ENCODE measurements at regions not wholly inside any gene's neighbourhood (a gene's known extent, or its start where the extent isn't known, plus 50 kb on each side); places are given as distances from the start of the nearest gene placed in this dataset.

DNA sequence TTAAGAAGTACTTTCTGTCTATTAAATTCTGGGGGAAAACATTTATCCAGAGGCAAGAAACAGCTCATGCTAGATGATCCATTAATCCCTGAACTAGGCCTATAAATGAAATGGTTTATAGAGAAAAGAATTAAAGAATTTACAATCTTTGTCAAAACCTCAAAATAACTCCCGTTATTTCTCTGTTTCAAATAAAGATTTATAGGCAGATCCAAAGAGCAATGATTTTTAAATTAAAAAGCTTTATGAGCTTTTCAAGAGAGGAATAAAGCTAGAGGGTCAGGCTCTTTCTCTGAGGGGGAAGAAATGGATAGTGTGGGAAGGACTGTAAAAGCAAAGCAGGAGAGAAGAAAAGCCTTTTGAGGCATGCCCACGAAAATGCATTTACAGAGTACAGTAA is 82.5 kb upstream of the OGFRL1 start:
- TF ChIP-seq POLR2A (IDR thresholded peaks at IDR 0.05) (no peak), POLR2AphosphoS5 (IDR thresholded peaks at IDR 0.05) (no peak), EP300 (IDR thresholded peaks at IDR 0.05) (no peak)
- TF ChIP-seq, protein P1, sequence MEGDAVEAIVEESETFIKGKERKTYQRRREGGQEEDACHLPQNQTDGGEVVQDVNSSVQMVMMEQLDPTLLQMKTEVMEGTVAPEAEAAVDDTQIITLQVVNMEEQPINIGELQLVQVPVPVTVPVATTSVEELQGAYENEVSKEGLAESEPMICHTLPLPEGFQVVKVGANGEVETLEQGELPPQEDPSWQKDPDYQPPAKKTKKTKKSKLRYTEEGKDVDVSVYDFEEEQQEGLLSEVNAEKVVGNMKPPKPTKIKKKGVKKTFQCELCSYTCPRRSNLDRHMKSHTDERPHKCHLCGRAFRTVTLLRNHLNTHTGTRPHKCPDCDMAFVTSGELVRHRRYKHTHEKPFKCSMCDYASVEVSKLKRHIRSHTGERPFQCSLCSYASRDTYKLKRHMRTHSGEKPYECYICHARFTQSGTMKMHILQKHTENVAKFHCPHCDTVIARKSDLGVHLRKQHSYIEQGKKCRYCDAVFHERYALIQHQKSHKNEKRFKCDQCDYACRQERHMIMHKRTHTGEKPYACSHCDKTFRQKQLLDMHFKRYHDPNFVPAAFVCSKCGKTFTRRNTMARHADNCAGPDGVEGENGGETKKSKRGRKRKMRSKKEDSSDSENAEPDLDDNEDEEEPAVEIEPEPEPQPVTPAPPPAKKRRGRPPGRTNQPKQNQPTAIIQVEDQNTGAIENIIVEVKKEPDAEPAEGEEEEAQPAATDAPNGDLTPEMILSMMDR (IDR thresholded peaks at IDR 0.05) = no peak
